ENCODE measurements at regions not wholly inside any gene's neighbourhood (a gene's known extent, or its start where the extent isn't known, plus 50 kb on each side); places are given as distances from the start of the nearest gene placed in this dataset.
"Not testable (repeated sequence)": the region's sequence is repeated elsewhere in the genome, so short reads cannot be mapped to it uniquely, and the experiment has no call there.

GRCh38 chr10:108323274-108323798 lies 1158.8 kb upstream of the SORCS1 start:
- TF ChIP-seq, protein P1, sequence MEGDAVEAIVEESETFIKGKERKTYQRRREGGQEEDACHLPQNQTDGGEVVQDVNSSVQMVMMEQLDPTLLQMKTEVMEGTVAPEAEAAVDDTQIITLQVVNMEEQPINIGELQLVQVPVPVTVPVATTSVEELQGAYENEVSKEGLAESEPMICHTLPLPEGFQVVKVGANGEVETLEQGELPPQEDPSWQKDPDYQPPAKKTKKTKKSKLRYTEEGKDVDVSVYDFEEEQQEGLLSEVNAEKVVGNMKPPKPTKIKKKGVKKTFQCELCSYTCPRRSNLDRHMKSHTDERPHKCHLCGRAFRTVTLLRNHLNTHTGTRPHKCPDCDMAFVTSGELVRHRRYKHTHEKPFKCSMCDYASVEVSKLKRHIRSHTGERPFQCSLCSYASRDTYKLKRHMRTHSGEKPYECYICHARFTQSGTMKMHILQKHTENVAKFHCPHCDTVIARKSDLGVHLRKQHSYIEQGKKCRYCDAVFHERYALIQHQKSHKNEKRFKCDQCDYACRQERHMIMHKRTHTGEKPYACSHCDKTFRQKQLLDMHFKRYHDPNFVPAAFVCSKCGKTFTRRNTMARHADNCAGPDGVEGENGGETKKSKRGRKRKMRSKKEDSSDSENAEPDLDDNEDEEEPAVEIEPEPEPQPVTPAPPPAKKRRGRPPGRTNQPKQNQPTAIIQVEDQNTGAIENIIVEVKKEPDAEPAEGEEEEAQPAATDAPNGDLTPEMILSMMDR (IDR thresholded peaks at IDR 0.05), result no peak
- TF ChIP-seq EP300 (IDR thresholded peaks at IDR 0.05) (no peak), POLR2A (IDR thresholded peaks at IDR 0.05) (no peak)
- Histone ChIP-seq H3K27ac (no peak overlapping the region), H3K4me3 (no peak overlapping the region), H3K27me3 (no peaks in the 10 kb centered on the region), H3K9me3 (no peaks in the 10 kb centered on the region), H3K36me3 (no peaks in the 10 kb centered on the region), H3K4me1 (ENCODE audit: insufficient read depth) (no peaks in the 10 kb centered on the region)
- 53 to 70% (median 65%) methylated on average over 3 of the region's 3 CpGs for WGBS, 3 donors
- intact Hi-C loops (cut with DNase I), result no loop called here
- DNase-seq, result no peak

- no peak for DNase-seq
- 84 to 88% (median 87%) methylated on average over 6 of the region's 6 CpGs for WGBS, 3 donors
- H3K36me3 ChIP-seq, result no peaks in the 10 kb centered on the region
- no peak overlapping the region for H3K4me3 ChIP-seq
- no peaks in the 10 kb centered on the region for H3K9me3 ChIP-seq
- H3K4me1 ChIP-seq (ENCODE audit: insufficient read depth), result no peaks in the 10 kb centered on the region
- no peak overlapping the region for H3K27ac ChIP-seq
- intact Hi-C loops (cut with DNase I), result no loop called here
- TF ChIP-seq, protein P1 (IDR thresholded peaks at IDR 0.05), result no peak
- no peak for TF ChIP-seq EP300 (IDR thresholded peaks at IDR 0.05)
- no peak for TF ChIP-seq POLR2A (IDR thresholded peaks at IDR 0.05)
- no peaks in the 10 kb centered on the region for H3K27me3 ChIP-seq
These were observed 1155.1 kb upstream of the SORCS1 start for GRCh38 chr10:108319434-108320222.

DNA sequence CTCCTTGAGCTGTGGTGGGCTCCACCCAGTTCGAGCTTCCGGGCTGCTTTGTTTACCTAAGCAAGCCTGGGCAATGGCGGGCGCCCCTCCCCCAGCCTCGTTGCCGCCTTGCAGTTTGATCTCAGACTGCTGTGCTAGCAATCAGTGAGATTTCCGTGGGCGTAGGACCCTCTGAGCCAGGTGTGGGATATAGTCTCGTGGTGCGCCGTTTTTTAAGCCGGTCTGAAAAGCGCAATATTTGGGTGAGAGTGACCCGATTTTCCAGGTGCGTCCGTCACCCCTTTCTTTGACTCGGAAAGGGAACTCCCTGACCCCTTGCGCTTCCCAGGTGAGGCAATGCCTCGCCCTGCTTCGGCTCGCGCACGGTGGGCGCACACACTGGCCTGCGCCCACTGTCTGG lies 1151.1 kb upstream of the SORCS1 start:
- WGBS, 3 donors, result 51 to 91% (median 61%) methylated on average over 17 to 23 of the region's 25 CpGs
- H3K9me3 ChIP-seq; H3K4me1 ChIP-seq (ENCODE audit: insufficient read depth); H3K27ac ChIP-seq; DNase-seq; H3K36me3 ChIP-seq; intact Hi-C loops (cut with DNase I); H3K4me3 ChIP-seq; H3K27me3 ChIP-seq: not testable (repeated sequence)

DNA sequence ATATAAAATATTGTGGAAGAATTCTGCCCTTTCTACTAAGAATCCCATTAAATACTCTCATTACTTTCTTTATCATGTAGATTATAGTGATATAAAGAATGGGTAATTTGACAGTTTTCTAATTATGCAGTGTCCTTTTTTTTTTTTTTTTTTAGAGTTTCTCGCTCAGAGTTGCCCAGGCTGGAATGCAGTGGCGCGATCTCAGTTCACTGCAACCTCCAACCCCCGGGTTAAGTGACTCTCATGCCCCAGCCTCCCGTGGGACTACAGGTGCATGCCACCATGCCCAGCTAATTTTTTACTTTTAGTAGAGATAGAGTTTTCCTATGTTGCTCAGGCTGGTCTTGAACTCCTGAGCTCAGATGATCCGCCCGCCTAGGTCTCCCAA lies 1143.4 kb upstream of the SORCS1 start:
- no peaks in the 10 kb centered on the region for H3K36me3 ChIP-seq
- WGBS, 3 donors, result 91 to 97% (median 94%) methylated on average over 7 of the region's 7 CpGs

More for the DNA sequence above, 1143.4 kb upstream of the SORCS1 start:
- no peak overlapping the region for H3K27ac ChIP-seq
- no peaks in the 10 kb centered on the region for H3K4me1 ChIP-seq (ENCODE audit: insufficient read depth)
- no peaks in the 10 kb centered on the region for H3K27me3 ChIP-seq
- H3K9me3 ChIP-seq, result no peaks in the 10 kb centered on the region
- no peak overlapping the region for H3K4me3 ChIP-seq
- DNase-seq, result no peak
- intact Hi-C loops (cut with DNase I), result no loop called here
- TF ChIP-seq POLR2A (IDR thresholded peaks at IDR 0.05), result no peak
- no peak for TF ChIP-seq EP300 (IDR thresholded peaks at IDR 0.05)
- TF ChIP-seq, protein P1 (IDR thresholded peaks at IDR 0.05), result no peak

Data from ovary (tissue), 7 donors.